HUES48 (cell line): ENCODE measurements at regions not wholly inside any gene's neighbourhood (a gene's known extent, or its start where the extent isn't known, plus 50 kb on each side); places are given as distances from the start of the nearest gene placed in this dataset.
"Not testable (repeated sequence)": the region's sequence is repeated elsewhere in the genome, so short reads cannot be mapped to it uniquely, and the experiment has no call there.

Experiments used
- H3K27ac ChIP-seq: one replicate; pipeline ENCODE4 v1.7.0; 2013; ENCODE audit warnings: low read depth, low read length, inconsistent platforms
- H3K27me3 ChIP-seq: 2 replicates; pipeline ENCODE4 v1.6.1; 2013; ENCODE audit warnings: mild to moderate bottlenecking, low read length; ENCODE audit not compliant: control insufficient read depth, insufficient read depth
- H3K36me3 ChIP-seq: 2 replicates; pipeline ENCODE4 v1.6.1; 2013; ENCODE audit warnings: low read length; ENCODE audit not compliant: control insufficient read depth, insufficient read depth
- H3K4me1 ChIP-seq: 2 replicates; pipeline ENCODE4 v1.6.1; 2013; ENCODE audit warnings: mild to moderate bottlenecking, low read length; ENCODE audit not compliant: control insufficient read depth, insufficient read depth
- H3K4me3 ChIP-seq: 2 replicates; pipeline ENCODE4 v1.5.1; 2013; ENCODE audit warnings: mild to moderate bottlenecking, low read depth, low read length
- H3K9ac ChIP-seq: 2 replicates; pipeline ENCODE4 v1.6.1; 2013; ENCODE audit warnings: mild to moderate bottlenecking, low read depth, low read length, moderate library complexity
- H3K9me3 ChIP-seq: 2 replicates; pipeline ENCODE4 v1.6.1; 2013; ENCODE audit warnings: low read length; ENCODE audit not compliant: control insufficient read depth, insufficient read depth

DNA sequence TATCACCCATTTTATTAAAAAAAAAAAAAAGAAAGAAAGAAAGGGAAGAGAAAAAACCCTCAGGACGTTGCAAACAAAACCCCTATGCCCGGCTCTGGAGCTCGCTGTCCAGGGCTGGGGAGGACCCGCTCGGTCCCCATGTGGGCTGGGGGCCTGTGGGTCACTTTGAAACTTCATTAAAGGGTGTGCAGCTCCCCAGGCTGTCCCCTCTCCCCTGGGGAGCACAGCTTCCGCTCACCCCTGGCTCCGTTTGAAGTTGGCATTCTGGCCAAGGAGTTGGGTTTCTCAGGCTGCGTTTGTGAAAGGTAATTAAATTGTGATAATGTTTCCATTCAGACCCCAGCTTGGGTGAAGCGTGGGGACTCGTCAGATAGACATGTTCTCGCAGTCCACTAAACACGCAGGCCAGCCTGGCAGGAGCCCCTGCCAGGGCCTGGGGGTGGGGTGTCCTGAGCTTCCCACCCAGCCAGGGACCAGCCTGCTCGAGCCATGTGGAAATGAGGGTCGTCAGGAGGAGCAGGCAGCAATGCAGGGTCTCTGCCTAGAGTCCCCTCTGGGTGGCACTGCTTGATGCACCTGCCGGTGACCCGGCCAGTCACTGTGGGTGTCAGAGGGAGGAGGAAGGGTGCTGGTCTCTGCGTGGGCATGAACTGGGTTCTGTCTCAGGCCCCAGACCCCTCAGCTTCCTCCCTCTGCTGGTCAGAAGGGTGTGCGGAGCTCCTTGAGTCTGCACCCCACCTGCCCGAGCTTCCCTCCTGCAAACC is 166.2 kb downstream of the INHBB start:
- no peaks in the 10 kb centered on the region for H3K9me3 ChIP-seq
- H3K36me3 ChIP-seq = no peaks in the 10 kb centered on the region
- H3K27me3 ChIP-seq = peaks cover 15% of the 10 kb centered on the region
- H3K4me3 ChIP-seq = no peak overlapping the region
- H3K27ac ChIP-seq = no peak overlapping the region
- no peak overlapping the region for H3K9ac ChIP-seq
- 0 out of 2 replicates have a peak, but pooled peaks cover 4% of the 10 kb centered on the region for H3K4me1 ChIP-seq

DNA sequence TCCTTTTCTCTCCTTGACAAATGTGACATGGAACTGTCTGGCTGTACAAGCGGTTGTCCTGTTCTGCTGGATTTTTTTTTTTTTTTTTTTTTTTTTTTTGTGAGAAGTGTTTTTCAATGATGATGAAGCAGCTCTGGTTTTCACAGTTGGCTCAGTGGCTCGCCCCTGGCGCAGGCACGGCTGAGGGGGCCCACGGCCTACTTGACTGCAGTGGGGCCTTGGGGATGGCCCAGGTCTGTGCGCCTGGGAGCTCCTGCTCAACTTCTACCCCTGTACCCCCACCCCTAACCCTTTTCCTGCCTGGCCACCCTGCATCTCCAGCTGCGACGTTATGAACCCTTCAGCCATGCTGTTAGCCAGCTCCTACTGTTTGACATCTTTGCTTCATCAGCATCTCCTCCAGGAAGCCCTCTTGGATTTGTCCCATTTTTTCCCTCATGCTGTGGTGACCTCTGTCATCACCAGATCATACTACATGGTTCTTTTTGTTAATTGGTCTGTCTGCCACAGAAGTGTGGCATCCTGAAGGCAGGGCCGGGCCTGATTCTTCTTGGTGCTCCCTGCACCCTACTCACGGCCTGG is 167.9 kb downstream of the INHBB start:
- Histone ChIP-seq H3K9ac (no peak overlapping the region), H3K27me3 (peaks cover 31% of the 10 kb centered on the region), H3K4me3 (no peak overlapping the region), H3K36me3 (no peaks in the 10 kb centered on the region), H3K27ac (no peak overlapping the region), H3K9me3 (no peaks in the 10 kb centered on the region), H3K4me1 (0 out of 2 replicates have a peak, but pooled peaks cover 4% of the 10 kb centered on the region)

DNA sequence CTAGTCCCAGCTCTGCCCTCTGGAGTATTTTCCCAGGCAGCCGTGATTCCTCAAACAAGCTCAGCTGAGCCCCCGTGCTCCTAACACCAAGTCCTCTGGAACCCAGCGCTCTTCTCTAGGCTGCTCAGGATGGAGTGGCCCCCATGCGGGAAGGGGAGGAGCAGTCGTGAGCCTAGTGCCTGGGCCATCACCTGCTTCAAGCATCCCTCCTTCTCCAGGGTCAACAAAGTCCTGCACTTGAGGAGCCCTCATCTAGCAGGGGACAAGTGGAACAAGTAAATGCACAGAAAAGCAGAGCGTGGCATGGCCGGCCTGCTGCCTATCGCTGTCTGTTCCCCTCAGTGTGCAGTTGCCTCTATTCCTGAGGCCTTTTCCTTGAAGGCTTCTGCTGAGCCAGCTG is 168.6 kb downstream of the INHBB start:
- H3K4me3 ChIP-seq = no peak overlapping the region
- H3K27ac ChIP-seq = no peak overlapping the region
- H3K36me3 ChIP-seq = no peaks in the 10 kb centered on the region
- H3K9me3 ChIP-seq = no peaks in the 10 kb centered on the region
- H3K27me3 ChIP-seq = peaks cover 36% of the 10 kb centered on the region
- no peak overlapping the region for H3K9ac ChIP-seq
- H3K4me1 ChIP-seq = 0 out of 2 replicates have a peak, but pooled peaks cover 4% of the 10 kb centered on the region

DNA sequence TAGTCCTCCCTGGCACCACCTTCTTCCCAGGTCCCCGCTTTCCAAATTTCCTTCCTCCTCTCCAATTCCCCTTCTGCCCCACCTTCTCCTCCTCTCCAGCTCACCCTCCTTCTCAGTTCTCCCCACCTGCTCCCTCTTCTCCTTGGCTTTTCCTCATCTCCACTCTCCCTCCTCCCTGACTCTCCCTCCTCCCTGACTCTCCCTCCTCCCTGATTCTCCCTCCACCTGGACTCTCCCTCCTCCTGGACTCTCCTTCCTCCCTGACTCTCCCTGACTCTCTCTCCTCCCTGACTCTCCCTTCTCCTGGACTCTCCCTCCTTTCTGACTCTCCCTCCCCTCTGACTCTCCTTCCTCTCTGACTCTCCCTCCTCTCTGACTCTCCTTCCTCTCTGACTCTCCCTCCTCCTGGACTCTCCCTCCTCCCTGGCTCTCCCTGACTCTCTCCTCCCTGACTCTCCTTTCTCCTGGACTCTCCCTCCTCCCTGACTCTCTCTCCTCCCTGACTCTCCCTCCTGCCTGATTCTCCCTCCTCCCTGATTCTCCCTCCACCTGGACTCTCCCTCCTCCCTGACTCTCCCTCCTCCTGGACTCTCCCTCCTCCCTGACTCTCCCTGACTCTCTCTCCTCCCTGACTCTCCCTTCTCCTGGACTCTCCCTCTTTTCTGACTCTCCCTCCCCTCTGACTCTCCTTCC is 169.3 kb downstream of the INHBB start:
- H3K27me3 ChIP-seq = peaks cover 40% of the 10 kb centered on the region
- not testable (repeated sequence) for H3K4me3 ChIP-seq, H3K27ac ChIP-seq, H3K36me3 ChIP-seq, H3K4me1 ChIP-seq, H3K9me3 ChIP-seq, H3K9ac ChIP-seq

DNA sequence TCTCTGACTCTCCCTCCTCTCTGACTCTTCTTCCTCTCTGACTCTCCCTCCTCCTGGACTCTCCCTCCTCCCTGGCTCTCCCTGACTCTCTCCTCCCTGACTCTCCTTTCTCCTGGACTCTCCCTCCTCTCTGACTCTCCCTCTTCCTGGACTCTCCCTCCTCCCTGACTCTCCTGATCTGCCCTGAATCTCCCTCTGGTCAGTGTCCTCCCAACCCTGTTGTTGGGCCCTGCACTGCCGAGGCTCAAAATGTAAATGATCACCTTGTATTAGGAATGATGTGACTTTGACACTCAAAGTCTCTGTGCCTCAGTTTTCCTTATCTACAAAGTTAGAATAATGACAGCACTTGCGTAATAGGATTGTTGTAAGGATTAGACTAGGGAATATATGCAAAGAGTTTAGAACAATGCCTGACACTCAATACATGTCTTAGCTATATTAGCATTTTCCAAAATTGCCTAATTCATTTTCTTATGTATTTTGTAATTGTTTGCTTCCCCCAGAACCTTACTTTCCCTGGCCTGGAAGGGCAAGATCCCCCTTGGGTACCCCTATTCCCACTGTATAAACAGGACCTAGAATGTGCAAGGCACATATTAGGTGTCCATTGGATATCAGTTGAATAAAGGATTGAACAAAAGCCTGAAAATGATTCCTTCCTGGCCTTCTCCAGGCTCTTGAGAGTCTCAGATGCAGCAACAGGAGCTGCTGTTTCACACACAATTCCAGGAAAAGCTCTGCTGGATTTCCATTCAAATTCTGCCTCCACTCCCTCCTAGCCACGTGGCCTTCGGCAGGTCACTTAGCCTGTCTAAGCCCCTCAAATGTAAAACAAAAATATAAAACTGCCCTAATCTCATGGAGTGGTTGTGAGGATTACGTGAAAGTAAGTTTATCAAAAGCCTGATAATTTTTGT is 170.1 kb downstream of the INHBB start:
- H3K9ac ChIP-seq = no peak overlapping the region
- H3K36me3 ChIP-seq = no peaks in the 10 kb centered on the region
- 0 out of 2 replicates have a peak, but pooled peaks cover 4% of the 10 kb centered on the region for H3K4me1 ChIP-seq
- H3K27ac ChIP-seq = no peak overlapping the region
- H3K9me3 ChIP-seq = no peaks in the 10 kb centered on the region
- H3K4me3 ChIP-seq = no peak overlapping the region
- peaks cover 38% of the 10 kb centered on the region for H3K27me3 ChIP-seq

DNA sequence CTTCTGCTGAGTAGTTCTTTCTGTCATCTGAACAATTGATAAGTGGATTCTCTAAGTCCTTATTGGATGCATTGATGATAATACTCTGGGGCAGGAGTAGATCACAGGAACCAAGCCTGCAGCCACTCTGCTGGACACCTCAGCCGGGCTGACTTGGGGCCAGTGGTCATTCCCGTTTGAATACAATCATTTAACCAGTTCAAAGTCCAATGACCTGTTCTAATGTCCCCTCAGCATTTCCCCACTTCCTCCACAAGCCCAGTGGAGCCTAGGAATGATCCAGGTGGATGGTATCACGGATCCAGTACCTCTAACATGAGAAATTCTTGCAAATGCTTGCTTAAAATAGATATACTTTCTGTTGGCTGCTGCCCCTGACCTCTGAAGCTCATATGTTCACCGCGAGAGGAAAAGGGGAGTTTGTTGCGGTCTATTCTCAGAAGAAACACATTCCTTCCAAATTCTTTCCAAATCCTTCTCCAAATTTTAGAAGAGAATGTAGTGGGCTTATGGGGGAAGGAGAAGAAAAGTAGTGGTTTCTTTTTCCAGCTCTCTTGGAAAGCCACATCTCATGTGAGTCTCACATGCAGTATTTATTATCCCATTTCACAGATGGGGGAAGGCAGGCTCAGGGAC is 170.9 kb downstream of the INHBB start:
- Histone ChIP-seq H3K27me3 (peaks cover 38% of the 10 kb centered on the region), H3K4me3 (no peak overlapping the region), H3K9ac (no peak overlapping the region), H3K9me3 (no peaks in the 10 kb centered on the region), H3K4me1 (no peaks in the 10 kb centered on the region), H3K36me3 (no peaks in the 10 kb centered on the region), H3K27ac (no peak overlapping the region)

DNA sequence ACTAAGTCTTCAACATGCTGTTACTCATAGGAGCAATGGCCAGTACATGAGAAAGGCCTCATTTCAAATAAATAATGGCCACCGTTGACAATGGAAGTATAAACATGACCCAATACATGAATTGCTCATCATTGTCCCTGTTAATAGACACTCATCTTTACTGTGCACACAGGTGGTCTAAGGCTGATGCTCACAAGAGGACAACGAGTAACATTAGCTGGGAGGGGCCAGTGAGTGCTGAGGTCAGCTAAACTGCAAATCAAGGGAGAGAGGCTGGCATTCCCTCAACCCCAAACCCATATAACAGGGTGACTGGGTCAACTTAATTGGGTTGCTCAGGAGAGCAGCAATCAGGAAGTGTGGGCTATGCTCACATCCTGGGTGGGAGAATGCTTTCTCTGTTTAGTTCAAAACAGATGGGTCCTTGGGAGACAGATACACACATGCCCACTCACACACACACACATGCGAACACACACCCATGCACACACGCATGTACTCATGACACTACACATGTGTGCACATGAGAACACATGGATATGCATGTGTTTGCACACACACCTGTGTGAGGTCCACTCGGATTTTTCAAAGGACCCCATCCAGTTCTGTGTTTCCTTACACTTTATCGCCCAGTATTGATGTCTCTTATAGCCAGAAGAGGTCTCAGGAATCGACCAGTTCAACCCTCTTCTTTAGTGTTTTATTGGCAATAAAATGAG is 172.0 kb downstream of the INHBB start:
- Histone ChIP-seq H3K9me3 (no peaks in the 10 kb centered on the region), H3K27me3 (peaks cover 34% of the 10 kb centered on the region), H3K36me3 (no peaks in the 10 kb centered on the region), H3K4me1 (no peaks in the 10 kb centered on the region), H3K27ac (no peak overlapping the region), H3K9ac (no peak overlapping the region), H3K4me3 (no peak overlapping the region)

DNA sequence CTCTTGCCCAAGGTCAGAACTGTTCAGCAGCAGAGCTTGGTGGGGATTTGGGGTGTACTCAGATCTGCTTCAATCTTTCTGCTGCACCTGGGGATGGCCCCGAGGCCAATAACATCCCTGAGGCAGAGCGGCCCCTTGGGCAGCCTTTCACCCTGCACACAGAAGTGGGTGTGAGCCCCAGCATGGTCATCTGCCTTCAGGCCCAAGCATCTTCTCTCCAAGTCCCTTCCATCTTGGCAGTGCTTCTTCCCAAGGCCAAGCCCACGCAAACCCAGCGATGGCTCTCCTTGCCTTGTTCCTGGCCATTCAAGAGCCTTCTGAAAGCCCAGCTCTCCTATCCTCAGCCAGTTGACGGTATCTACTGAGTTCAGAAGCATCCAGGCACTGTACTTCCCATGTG is 172.9 kb downstream of the INHBB start:
- Histone ChIP-seq H3K36me3 (no peaks in the 10 kb centered on the region), H3K4me3 (no peak overlapping the region), H3K27me3 (peaks cover 34% of the 10 kb centered on the region), H3K9ac (no peak overlapping the region), H3K4me1 (no peaks in the 10 kb centered on the region), H3K9me3 (no peaks in the 10 kb centered on the region), H3K27ac (no peak overlapping the region)

DNA sequence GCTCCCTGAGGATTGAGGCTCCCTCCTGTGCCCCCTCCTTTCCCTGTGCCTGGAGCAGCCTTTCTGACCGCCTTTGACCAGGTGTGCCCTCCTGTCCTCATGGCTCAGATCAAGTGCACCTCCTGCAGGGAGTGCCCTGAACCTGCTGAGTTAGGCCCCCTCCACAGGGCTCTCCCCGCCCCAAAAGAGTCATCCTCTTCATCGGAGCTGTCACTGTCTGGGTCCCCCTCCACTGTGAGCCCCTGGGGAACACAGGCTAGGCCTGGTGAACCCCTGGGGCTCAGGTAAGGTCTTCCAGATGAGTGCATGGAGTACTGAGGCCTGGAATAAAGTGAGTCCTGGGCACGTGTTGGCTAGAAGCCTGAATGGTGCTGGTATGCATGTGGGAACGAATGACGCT is 173.5 kb downstream of the INHBB start:
- Histone ChIP-seq H3K27ac (no peak overlapping the region), H3K9me3 (no peaks in the 10 kb centered on the region), H3K9ac (no peak overlapping the region), H3K4me3 (no peak overlapping the region), H3K4me1 (no peaks in the 10 kb centered on the region), H3K36me3 (no peaks in the 10 kb centered on the region), H3K27me3 (peaks cover 34% of the 10 kb centered on the region)

DNA sequence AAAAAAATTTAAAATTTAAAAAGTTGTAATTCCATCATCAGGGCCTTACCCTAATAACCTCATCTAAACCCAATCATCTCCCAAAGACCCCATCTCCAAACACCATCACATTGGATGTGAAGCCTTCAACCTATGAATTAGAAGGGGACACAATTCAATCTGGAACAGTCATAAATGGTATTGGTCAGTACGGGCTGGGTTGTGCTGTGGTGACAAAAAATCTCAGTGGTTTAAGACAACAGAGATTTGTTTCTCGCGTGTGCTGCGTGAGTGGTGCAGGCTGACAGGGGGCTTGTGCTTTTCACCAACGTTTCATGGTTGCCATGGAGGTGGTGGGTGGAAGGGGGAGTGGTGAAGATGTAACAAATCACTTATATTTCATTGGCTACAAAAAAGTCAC is 174.5 kb downstream of the INHBB start:
- Histone ChIP-seq H3K36me3 (no peaks in the 10 kb centered on the region), H3K9ac (no peak overlapping the region), H3K27ac (no peak overlapping the region), H3K4me3 (no peak overlapping the region), H3K27me3 (peaks cover 34% of the 10 kb centered on the region), H3K4me1 (0 out of 2 replicates have a peak, but pooled peaks cover under 1% of the 10 kb centered on the region), H3K9me3 (no peaks in the 10 kb centered on the region)
